Adrenal gland (tissue), 5 donors: ENCODE measurements at regions not wholly inside any gene's neighbourhood (a gene's known extent, or its start where the extent isn't known, plus 50 kb on each side); places are given as distances from the start of the nearest gene placed in this dataset.

Experiments
- CTCF ChIP-seq, 6 experiments: fragments of 450-650 bp in 4 of 6; fragments of 200-600 bp in 2 of 6; sonication (generic) in 1 of 6; IDR thresholded peaks; 1 replicate in 5 of 6; 2 replicates in 1 of 6; pipeline versions ENCODE4 v1.5.1 to v1.8.0; 2016 to 2021; ENCODE audit warnings: antibody characterized with exemption in 6 of 6, mild to moderate bottlenecking in 2 of 6, moderate library complexity in 1 of 6
- POLR2A ChIP-seq, 2 donors: fragments of 450-650 bp; IDR thresholded peaks; one replicate each; pipeline ENCODE4 v1.6.1; 2017; ENCODE audit warnings: antibody characterized with exemption in 2 of 2, mild to moderate bottlenecking in 2 of 2, moderate library complexity in 1 of 2
- donor health status: DM: no; HTN: no; CAD: no.

- no peak for TF ChIP-seq CTCF (IDR thresholded peaks at IDR 0.05)
- no peak for TF ChIP-seq POLR2A (IDR thresholded peaks at IDR 0.05)
These were observed 58.2 kb upstream of the ENPP7 start for GRCh38 chr17:79672496-79672895.
